A549 (cell line): ENCODE measurements at regions not wholly inside any gene's neighbourhood (a gene's known extent, or its start where the extent isn't known, plus 50 kb on each side); places are given as distances from the start of the nearest gene placed in this dataset.

Experiments
- JUN ChIP-seq, 2 experiments: fragments of >200 bp; sonication (Bioruptor Twin); formaldehyde crosslinking; IDR thresholded peaks; 2 replicates in 1 of 2; 3 replicates in 1 of 2; pipeline ENCODE4 v1.6.1; 2016 to 2017
- TF ChIP-seq, protein P1 (sequence below): fragments of >200 bp; sonication (Bioruptor Twin); formaldehyde crosslinking; IDR thresholded peaks from 3 replicates; pipeline ENCODE4 v1.5.1; 2016
- TF ChIP-seq, protein P2 (sequence below): IDR thresholded peaks from 2 replicates; pipeline ENCODE4 v1.6.1; 2012; ENCODE audit warnings: low read depth, borderline replicate concordance
- TF ChIP-seq, protein P3 (sequence below): fragments of 200-600 bp; sonication (generic); IDR thresholded peaks from 2 replicates; pipeline ENCODE4 v1.6.1; 2016; ENCODE audit warnings: antibody characterized with exemption, mild to moderate bottlenecking, moderate library complexity

DNA sequence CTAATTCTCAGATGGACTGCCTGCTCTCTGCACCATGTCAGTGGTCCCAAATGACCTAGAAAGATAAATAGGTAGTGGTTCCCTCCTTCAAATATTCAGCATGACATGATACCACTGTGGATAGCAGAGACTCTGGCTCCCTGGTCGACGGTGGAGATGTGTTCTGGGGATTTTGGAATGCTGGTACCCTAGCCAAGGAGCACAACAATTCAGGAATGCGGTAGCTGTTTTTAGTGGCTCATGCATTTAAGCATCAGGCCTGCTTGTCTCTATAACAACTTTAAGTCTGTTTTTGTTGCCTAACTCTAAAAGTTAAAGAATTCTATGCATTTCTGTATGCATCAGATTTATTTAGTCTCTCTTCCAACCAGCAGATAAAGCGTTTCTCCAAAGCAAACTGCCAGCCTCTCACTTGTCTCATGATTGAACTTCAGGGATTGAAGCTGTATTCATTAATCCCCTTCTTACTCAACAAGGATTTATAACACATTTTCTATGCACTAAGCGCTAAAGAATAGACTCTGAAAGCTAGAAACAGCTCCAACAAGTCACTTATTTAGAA, 164.9 kb upstream of the BMP4 start:
- TF ChIP-seq, protein P1, sequence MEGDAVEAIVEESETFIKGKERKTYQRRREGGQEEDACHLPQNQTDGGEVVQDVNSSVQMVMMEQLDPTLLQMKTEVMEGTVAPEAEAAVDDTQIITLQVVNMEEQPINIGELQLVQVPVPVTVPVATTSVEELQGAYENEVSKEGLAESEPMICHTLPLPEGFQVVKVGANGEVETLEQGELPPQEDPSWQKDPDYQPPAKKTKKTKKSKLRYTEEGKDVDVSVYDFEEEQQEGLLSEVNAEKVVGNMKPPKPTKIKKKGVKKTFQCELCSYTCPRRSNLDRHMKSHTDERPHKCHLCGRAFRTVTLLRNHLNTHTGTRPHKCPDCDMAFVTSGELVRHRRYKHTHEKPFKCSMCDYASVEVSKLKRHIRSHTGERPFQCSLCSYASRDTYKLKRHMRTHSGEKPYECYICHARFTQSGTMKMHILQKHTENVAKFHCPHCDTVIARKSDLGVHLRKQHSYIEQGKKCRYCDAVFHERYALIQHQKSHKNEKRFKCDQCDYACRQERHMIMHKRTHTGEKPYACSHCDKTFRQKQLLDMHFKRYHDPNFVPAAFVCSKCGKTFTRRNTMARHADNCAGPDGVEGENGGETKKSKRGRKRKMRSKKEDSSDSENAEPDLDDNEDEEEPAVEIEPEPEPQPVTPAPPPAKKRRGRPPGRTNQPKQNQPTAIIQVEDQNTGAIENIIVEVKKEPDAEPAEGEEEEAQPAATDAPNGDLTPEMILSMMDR, result no peak
- TF ChIP-seq JUN (IDR thresholded peaks at IDR 0.05), result no peak
- TF ChIP-seq, protein P2, sequence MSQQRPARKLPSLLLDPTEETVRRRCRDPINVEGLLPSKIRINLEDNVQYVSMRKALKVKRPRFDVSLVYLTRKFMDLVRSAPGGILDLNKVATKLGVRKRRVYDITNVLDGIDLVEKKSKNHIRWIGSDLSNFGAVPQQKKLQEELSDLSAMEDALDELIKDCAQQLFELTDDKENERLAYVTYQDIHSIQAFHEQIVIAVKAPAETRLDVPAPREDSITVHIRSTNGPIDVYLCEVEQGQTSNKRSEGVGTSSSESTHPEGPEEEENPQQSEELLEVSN, result no peak
- TF ChIP-seq, protein P3, sequence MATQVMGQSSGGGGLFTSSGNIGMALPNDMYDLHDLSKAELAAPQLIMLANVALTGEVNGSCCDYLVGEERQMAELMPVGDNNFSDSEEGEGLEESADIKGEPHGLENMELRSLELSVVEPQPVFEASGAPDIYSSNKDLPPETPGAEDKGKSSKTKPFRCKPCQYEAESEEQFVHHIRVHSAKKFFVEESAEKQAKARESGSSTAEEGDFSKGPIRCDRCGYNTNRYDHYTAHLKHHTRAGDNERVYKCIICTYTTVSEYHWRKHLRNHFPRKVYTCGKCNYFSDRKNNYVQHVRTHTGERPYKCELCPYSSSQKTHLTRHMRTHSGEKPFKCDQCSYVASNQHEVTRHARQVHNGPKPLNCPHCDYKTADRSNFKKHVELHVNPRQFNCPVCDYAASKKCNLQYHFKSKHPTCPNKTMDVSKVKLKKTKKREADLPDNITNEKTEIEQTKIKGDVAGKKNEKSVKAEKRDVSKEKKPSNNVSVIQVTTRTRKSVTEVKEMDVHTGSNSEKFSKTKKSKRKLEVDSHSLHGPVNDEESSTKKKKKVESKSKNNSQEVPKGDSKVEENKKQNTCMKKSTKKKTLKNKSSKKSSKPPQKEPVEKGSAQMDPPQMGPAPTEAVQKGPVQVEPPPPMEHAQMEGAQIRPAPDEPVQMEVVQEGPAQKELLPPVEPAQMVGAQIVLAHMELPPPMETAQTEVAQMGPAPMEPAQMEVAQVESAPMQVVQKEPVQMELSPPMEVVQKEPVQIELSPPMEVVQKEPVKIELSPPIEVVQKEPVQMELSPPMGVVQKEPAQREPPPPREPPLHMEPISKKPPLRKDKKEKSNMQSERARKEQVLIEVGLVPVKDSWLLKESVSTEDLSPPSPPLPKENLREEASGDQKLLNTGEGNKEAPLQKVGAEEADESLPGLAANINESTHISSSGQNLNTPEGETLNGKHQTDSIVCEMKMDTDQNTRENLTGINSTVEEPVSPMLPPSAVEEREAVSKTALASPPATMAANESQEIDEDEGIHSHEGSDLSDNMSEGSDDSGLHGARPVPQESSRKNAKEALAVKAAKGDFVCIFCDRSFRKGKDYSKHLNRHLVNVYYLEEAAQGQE, result no peak
